Natural killer cell treated with Interleukin-12 subunit alpha and Interleukin-12 subunit beta and Interleukin-15 and Interleukin-18, amount 100 ng/mL, for 72 hours (primary cell): ENCODE measurements at regions not wholly inside any gene's neighbourhood (a gene's known extent, or its start where the extent isn't known, plus 50 kb on each side); places are given as distances from the start of the nearest gene placed in this dataset.
"Not testable (repeated sequence)": the region's sequence is repeated elsewhere in the genome, so short reads cannot be mapped to it uniquely, and the experiment has no call there.

ENCODE experiments used
- ATAC-seq, 2 donors: fragments of 150-1000 bp; cut with Tn5 transposase in 1 of 2; sonication (Bioruptor Pico), chemical (Tn5 transposase) in 1 of 2; 2 replicates each; pipeline ENCODE4 v1.10.0; 2021
- DNase-seq: peaks from one replicate; pipeline ENCODE4 v3.0.0; 2022; ENCODE audit warnings: low spot score
- H3K27ac Mint-ChIP-seq, 2 donors: 1 replicate in 1 of 2; 2 replicates in 1 of 2; pipeline ENCODE4 v1.8.0; 2022; ENCODE audit warnings: mixed read lengths in 2 of 2, mild to moderate bottlenecking in 1 of 2, moderate library complexity in 1 of 2
- H3K27me3 Mint-ChIP-seq, 2 donors: 1 replicate in 1 of 2; 2 replicates in 1 of 2; pipeline ENCODE4 v1.8.0; 2022; ENCODE audit warnings: mixed read lengths in 2 of 2
- H3K36me3 Mint-ChIP-seq: one replicate; pipeline ENCODE4 v1.8.0; 2022; ENCODE audit warnings: mixed read lengths
- H3K4me1 Mint-ChIP-seq, 2 donors: 1 replicate in 1 of 2; 2 replicates in 1 of 2; pipeline ENCODE4 v1.8.0; 2022; ENCODE audit warnings: low read depth in 2 of 2, mixed read lengths in 2 of 2, mild to moderate bottlenecking in 1 of 2
- H3K4me3 Mint-ChIP-seq: one replicate; pipeline ENCODE4 v1.8.0; 2022; ENCODE audit warnings: mixed read lengths
- H3K9me3 Mint-ChIP-seq: 2 replicates; pipeline ENCODE4 v1.8.0; 2022; ENCODE audit warnings: mixed read lengths

- no peaks in the 10 kb centered on the region for H3K4me1 Mint-ChIP-seq
- no peak overlapping the region for H3K27ac Mint-ChIP-seq
- no peak overlapping the region for H3K4me3 Mint-ChIP-seq
- peaks cover 4% of the 10 kb centered on the region for H3K36me3 Mint-ChIP-seq
- DNase-seq (no peak), ATAC-seq (no peak)
- H3K27me3 Mint-ChIP-seq = peaks cover 2 to 7% of the 10 kb centered on the region in 2 donors
- H3K9me3 Mint-ChIP-seq = no peaks in the 10 kb centered on the region
Observed at GRCh38 chr5:57651127-57651526, 168.5 kb upstream of the ACTBL2 start.

GRCh38 chr5:57650360-57651069 is 167.9 kb upstream of the ACTBL2 start:
- no peaks in the 10 kb centered on the region for H3K4me1 Mint-ChIP-seq
- H3K27me3 Mint-ChIP-seq = peaks cover 2 to 7% of the 10 kb centered on the region in 2 donors
- ATAC-seq (peak in 1 of 2 donors; percentile 59), DNase-seq (no peak)
- H3K27ac Mint-ChIP-seq = no peak overlapping the region
- H3K9me3 Mint-ChIP-seq = no peaks in the 10 kb centered on the region
- peaks cover 4% of the 10 kb centered on the region for H3K36me3 Mint-ChIP-seq
- no peak overlapping the region for H3K4me3 Mint-ChIP-seq

GRCh38 chr5:57642698-57643097 is 160.1 kb upstream of the ACTBL2 start:
- no peak overlapping the region for H3K27ac Mint-ChIP-seq
- peaks cover 0 to 2% of the 10 kb centered on the region in 2 donors for H3K27me3 Mint-ChIP-seq
- DNase-seq (no peak), ATAC-seq (no peak)
- H3K36me3 Mint-ChIP-seq = no peaks in the 10 kb centered on the region
- no peaks in the 10 kb centered on the region for H3K4me1 Mint-ChIP-seq
- H3K4me3 Mint-ChIP-seq = no peak overlapping the region
- H3K9me3 Mint-ChIP-seq = no peaks in the 10 kb centered on the region

- H3K4me3 Mint-ChIP-seq = no peak overlapping the region
- ATAC-seq = no peak
- H3K9me3 Mint-ChIP-seq = no peaks in the 10 kb centered on the region
- H3K36me3 Mint-ChIP-seq = no peaks in the 10 kb centered on the region
- no peaks in the 10 kb centered on the region for H3K4me1 Mint-ChIP-seq
- H3K27me3 Mint-ChIP-seq = peaks cover 0 to 2% of the 10 kb centered on the region in 2 donors
- no peak overlapping the region for H3K27ac Mint-ChIP-seq
- DNase-seq = no peak
Observed at GRCh38 chr5:57642066-57642465, 159.5 kb upstream of the ACTBL2 start.

- Mint-ChIP-seq H3K27ac (no peak overlapping the region), H3K4me3 (no peak overlapping the region), H3K4me1 (no peaks in the 10 kb centered on the region), H3K9me3 (no peaks in the 10 kb centered on the region), H3K27me3 (no peaks in the 10 kb centered on the region), H3K36me3 (no peaks in the 10 kb centered on the region)
- ATAC-seq (no peak), DNase-seq (no peak)
Observed at GRCh38 chr5:57635146-57635777, 152.7 kb upstream of the ACTBL2 start.

- no peak for DNase-seq
- no peaks in the 10 kb centered on the region for H3K36me3 Mint-ChIP-seq
- no peak overlapping the region for H3K27ac Mint-ChIP-seq
- no peaks in the 10 kb centered on the region for H3K9me3 Mint-ChIP-seq
- no peak overlapping the region for H3K4me3 Mint-ChIP-seq
- H3K4me1 Mint-ChIP-seq = no peaks in the 10 kb centered on the region
- peaks cover 0 to 8% of the 10 kb centered on the region in 2 donors for H3K27me3 Mint-ChIP-seq
- no peak for ATAC-seq
Observed at GRCh38 chr5:57632937-57633336, 150.3 kb upstream of the ACTBL2 start.

- not testable (repeated sequence) for DNase-seq, H3K4me3 Mint-ChIP-seq, H3K4me1 Mint-ChIP-seq, ATAC-seq, H3K36me3 Mint-ChIP-seq, H3K27ac Mint-ChIP-seq, H3K9me3 Mint-ChIP-seq
- peaks cover 0 to 11% of the 10 kb centered on the region in 2 donors for H3K27me3 Mint-ChIP-seq
Observed at GRCh38 chr5:57631139-57631538, 148.5 kb upstream of the ACTBL2 start.

GRCh38 chr5:57627661-57628060 is 145.1 kb upstream of the ACTBL2 start:
- peaks cover 0 to 18% of the 10 kb centered on the region in 2 donors for H3K27me3 Mint-ChIP-seq
- no peak for ATAC-seq
- H3K27ac Mint-ChIP-seq = no peak overlapping the region
- H3K4me3 Mint-ChIP-seq = no peak overlapping the region
- H3K9me3 Mint-ChIP-seq = no peaks in the 10 kb centered on the region
- H3K4me1 Mint-ChIP-seq = no peaks in the 10 kb centered on the region
- H3K36me3 Mint-ChIP-seq = no peaks in the 10 kb centered on the region
- DNase-seq = no peak

GRCh38 chr5:57626703-57627102 is 144.1 kb upstream of the ACTBL2 start:
- no peaks in the 10 kb centered on the region for H3K4me1 Mint-ChIP-seq
- ATAC-seq (no peak), DNase-seq (no peak)
- H3K27ac Mint-ChIP-seq = no peak overlapping the region
- H3K36me3 Mint-ChIP-seq = no peaks in the 10 kb centered on the region
- no peak overlapping the region for H3K4me3 Mint-ChIP-seq
- H3K27me3 Mint-ChIP-seq = peaks cover 0 to 18% of the 10 kb centered on the region in 2 donors
- H3K9me3 Mint-ChIP-seq = no peaks in the 10 kb centered on the region

GRCh38 chr5:57621624-57622023 is 139.0 kb upstream of the ACTBL2 start:
- H3K4me1 Mint-ChIP-seq = no peaks in the 10 kb centered on the region
- H3K9me3 Mint-ChIP-seq = no peaks in the 10 kb centered on the region
- ATAC-seq = no peak
- no peaks in the 10 kb centered on the region for H3K36me3 Mint-ChIP-seq
- H3K27me3 Mint-ChIP-seq = peaks cover 0 to 11% of the 10 kb centered on the region in 2 donors
- DNase-seq = no peak
- H3K27ac Mint-ChIP-seq = no peak overlapping the region
- no peak overlapping the region for H3K4me3 Mint-ChIP-seq

GRCh38 chr5:57618767-57619381 is 136.3 kb upstream of the ACTBL2 start:
- Mint-ChIP-seq H3K9me3 (no peaks in the 10 kb centered on the region), H3K4me3 (no peak overlapping the region)
- no peak for ATAC-seq

GRCh38 chr5:57613741-57614140 is 131.1 kb upstream of the ACTBL2 start:
- Mint-ChIP-seq H3K36me3 (no peaks in the 10 kb centered on the region), H3K4me1 (no peaks in the 10 kb centered on the region), H3K9me3 (no peaks in the 10 kb centered on the region), H3K27me3 (peaks cover under 1 to 3% of the 10 kb centered on the region in 2 donors), H3K27ac (no peak overlapping the region), H3K4me3 (no peak overlapping the region)
- ATAC-seq (no peak), DNase-seq (no peak)

More at GRCh38 chr5:57618767-57619381, 136.3 kb upstream of the ACTBL2 start:
- no peak for DNase-seq
- Mint-ChIP-seq H3K36me3 (no peaks in the 10 kb centered on the region), H3K4me1 (no peaks in the 10 kb centered on the region), H3K27me3 (peaks cover 2 to 3% of the 10 kb centered on the region in 2 donors), H3K27ac (no peak overlapping the region)

- Mint-ChIP-seq H3K4me1 (no peaks in the 10 kb centered on the region), H3K4me3 (no peak overlapping the region), H3K9me3 (peaks cover 3% of the 10 kb centered on the region), H3K36me3 (no peaks in the 10 kb centered on the region), H3K27me3 (peaks cover 3 to 9% of the 10 kb centered on the region in 2 donors), H3K27ac (no peak overlapping the region)
- DNase-seq = no peak
- ATAC-seq = no peak
Observed at GRCh38 chr5:57611177-57611576, 128.6 kb upstream of the ACTBL2 start.

- peaks cover 3% of the 10 kb centered on the region for H3K9me3 Mint-ChIP-seq
- H3K27me3 Mint-ChIP-seq = peaks cover 2 to 13% of the 10 kb centered on the region in 2 donors
- H3K4me3 Mint-ChIP-seq = no peak overlapping the region
- DNase-seq (no peak), ATAC-seq (no peak)
- no peak overlapping the region for H3K27ac Mint-ChIP-seq
- H3K4me1 Mint-ChIP-seq = no peaks in the 10 kb centered on the region
- H3K36me3 Mint-ChIP-seq = no peaks in the 10 kb centered on the region
Observed at GRCh38 chr5:57608542-57608941, 125.9 kb upstream of the ACTBL2 start.
